GM18519 (cell line): ENCODE measurements at regions not wholly inside any gene's neighbourhood (a gene's known extent, or its start where the extent isn't known, plus 50 kb on each side); places are given as distances from the start of the nearest gene placed in this dataset.

Source experiments
- ATAC-seq: cut with Tn5 transposase; IDR thresholded peaks from one replicate; pipeline ENCODE4 v1.9.1; 2021; ENCODE audit warnings: mild to moderate bottlenecking, moderate library complexity; ENCODE audit not compliant: unreplicated experiment, low FRiP score

DNA sequence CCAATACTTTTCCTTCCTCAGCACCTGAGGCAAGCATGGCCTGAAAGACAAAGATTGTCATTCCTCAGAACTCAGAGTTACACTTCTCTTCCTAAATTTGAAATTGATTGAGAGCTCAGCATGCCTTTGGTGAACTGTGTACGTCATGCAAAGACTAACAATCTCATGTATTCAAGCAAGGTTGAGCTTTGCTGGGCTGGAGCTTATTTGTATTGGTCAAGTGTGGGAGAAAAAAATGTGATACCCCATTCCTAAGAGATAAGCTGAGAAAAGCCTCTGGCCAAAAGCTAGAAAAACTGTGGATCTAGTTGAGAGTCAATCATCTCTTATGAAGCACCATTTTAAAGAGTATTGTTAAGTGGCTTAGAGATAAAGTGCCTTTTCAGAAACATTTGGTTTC lies 392.2 kb downstream of the RASEF start:
- no peak for ATAC-seq

DNA sequence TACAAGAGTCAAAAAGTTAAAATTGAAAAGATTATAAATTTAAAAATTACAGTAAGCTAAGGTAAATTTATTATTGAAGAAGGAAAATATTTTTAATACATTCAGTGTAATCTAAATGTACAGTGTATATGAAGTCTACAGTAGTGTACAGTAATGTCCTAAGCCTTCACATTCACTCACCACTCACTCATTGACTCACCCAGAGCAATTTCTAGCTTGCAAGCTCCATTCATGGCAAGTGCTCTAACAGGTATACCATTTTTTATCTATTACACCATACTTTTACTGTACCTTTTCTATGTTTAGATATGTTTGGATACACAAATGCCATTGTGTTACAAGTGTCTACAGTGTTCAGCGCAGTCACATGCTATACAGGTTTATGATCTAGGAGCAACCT lies 389.7 kb downstream of the RASEF start:
- ATAC-seq, result no peak

DNA sequence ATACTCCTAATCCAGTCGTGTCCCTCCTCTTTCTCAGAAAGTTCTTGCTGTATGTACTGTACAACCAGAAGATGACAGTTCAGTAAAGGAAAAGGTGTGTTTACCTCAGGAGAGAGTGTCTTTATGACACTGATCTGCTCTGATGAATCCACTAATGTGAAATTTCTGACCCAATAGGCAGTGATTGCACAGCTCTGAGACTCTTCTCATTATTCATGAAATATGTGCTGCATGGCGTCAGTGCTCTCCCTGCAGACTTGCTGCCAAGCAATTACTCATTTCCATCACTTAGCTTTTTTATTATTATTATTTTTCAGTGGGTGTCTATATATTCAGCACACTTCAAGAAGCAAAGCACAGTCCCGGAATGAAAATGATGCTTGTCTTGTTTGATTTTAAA lies 389.0 kb downstream of the RASEF start:
- no peak for ATAC-seq

DNA sequence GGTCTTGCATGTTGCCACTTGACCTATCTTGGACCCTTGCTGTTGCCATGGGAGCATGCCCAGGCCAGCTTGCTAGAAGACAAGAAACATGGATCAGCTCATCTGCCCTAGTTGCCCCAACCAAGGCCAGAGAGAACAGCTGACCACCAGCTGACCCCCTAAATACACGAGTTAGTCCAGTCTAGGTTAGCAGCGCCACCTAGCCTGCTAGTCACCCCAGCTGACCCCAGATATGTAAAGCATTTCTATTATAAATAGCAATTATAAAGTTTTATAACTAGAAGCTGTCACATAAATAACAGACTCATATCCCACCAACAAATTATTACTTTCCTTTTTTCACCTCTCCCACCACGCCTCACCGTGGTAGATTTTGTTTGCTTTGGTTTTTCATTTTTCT lies 387.8 kb downstream of the RASEF start:
- ATAC-seq, result no peak

DNA sequence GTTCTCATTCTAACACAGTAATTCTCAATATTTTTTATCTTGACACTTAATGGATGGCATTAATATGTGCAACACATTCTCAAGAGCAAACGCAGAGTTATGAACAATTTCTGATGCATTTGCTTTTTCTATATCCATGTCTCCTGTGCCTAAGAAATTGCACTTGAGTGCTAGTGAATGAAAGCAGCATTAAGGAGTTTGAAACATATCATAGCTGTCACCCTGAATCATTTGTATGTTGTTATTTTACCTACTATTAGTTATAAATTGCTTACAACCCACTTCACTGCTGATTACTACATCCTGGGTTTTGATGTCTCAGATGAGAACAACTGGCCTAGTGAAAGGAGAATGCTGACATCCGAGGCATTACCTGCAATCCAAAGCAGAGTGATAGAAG lies 387.3 kb downstream of the RASEF start:
- no peak for ATAC-seq

DNA sequence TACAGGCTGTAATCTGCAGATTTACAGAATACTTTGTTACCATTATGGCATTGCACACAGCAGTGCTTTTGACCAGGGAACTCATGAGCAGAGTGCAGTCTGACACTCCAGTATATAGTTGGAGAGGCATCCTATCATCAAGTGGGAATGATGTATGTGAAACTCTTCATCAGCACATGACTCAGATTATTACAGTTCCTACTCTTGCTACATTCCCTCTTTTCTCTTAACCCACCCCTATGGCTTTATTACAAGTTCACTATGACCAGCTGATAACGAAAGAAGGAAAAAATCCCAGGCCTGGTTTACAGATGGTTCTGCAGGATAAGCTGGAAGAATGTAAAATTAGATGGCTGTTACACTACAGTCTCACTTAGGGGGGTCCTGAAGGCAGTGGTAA lies 385.9 kb downstream of the RASEF start:
- no peak for ATAC-seq

DNA sequence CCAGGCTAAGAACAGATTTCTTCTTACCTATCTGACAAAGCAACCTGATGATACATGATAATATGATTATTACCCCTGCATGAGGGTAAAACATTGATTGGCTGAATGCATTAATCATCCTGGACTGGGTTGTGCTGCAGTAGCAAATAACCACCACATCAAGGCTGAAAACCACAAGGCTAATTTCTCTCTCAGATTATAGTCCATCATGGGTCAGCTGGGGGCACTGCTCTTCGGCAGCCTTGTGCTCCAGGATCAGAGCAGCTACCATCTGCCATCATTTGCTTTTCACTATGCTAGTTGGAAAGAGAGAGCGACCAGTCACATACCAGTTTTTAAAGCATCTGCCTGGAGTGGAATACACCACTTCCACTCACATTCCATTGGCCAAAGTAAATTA lies 383.5 kb downstream of the RASEF start:
- ATAC-seq, result no peak

DNA sequence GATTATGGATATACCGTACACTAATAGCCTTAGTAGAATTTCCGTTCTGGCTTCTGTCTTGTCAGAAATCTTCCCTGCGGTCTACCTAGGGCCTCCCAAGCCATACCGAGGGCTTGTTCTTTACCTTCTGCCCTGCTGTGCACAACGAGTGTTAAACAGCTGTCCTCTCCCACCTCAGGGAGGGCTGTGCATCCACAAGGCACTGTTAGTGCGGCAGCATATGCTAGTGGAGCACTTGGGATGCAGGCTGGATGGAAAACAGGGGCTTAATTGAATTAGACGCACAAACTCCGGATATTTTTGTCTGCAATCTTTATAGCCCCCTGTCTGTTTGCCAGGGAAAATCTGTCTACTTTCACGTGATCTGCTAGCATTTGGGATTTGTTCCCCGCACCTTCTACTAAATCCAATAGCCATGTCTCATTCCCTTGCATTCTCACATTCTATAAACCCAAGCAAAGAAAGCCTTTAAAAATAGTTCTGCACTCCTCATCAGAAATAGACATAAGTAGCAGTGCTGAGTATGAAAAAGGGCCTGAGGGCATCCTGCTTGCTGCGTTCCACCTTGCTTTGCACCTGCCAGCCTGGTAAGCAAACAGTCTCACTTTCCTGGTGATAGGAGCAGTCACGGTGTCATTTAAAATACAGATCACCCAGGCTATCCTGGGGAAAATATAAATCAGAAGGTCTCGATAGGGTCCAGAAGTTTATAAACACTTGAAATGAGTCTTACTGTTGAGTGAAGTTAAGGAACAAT lies 382.6 kb downstream of the RASEF start:
- ATAC-seq, result no peak

DNA sequence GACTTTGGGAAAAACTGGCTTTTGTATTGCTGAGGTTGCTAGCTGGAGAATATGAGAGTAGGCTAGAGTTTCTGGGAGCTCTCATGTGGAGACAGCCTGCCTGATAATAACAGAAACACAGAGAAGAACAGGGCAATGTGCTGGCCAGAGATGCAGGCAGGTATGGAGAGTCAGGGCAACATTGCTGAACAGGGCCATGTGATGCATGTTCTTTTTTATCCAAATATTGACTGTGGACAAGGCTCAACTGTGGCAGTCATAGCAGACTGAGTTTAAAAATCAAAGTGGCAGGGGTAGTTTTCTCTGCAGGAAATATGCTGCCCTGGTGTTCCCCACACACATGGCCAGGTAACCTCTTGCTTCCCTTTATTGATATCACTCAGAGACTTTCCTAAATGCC lies 381.1 kb downstream of the RASEF start:
- no peak for ATAC-seq

DNA sequence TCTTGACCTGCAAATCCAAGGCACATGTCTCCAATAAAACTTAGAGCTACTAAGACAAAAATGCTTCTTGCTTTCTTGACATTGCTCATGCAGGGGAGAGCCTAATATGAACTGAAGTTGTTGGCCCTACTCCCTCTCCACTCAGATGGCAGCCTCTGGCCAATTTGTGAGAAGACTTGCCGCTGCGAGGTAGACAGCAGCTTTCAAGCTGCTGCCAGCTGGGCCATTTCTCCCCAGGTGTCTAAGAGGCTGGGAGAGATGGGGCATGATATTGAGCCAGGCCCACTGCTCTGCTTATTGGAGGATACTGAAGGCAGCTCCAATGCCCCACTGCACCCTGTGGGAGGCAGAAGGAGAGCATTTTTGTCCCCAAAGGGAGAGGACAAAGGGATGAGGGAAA lies 380.5 kb downstream of the RASEF start:
- no peak for ATAC-seq

DNA sequence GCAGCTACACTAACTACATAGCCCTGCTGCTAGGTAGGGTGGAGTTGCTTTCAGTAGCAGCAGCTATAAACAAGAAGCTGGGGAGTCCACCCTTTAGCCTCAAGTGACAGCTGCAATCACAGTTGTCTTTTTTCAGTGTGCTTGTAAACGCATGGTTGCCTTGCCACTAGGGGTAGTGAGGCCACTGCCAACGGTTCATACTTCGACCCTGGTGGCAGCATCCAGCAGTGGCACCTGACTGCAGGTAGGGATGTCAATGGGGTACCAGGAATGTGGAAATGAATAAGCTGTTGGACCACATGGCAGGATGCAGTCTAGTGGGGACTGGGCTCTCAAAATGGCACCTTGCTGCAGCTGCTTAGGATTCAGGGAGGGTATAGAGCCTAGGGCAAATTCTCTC lies 367.2 kb downstream of the RASEF start:
- no peak for ATAC-seq

DNA sequence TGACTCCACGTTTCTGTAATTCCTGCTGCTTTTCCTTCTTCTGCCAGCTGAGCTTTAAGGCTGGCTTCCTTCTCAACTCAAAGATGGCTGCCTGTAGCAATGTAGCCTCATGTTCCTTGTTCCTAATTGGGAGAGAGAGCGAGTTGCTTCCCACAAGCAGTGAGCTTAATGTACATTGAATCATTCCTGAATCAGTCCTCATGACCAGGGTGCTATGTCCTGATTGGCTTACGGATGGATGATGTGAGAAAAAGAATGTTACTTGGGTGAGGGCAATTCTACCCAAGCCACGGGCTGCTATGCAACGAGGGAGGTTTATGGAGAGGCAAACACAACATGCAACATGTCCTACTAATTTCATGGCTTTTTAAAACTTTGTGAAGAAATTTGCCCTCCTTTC lies 356.2 kb downstream of the RASEF start:
- no peak for ATAC-seq

DNA sequence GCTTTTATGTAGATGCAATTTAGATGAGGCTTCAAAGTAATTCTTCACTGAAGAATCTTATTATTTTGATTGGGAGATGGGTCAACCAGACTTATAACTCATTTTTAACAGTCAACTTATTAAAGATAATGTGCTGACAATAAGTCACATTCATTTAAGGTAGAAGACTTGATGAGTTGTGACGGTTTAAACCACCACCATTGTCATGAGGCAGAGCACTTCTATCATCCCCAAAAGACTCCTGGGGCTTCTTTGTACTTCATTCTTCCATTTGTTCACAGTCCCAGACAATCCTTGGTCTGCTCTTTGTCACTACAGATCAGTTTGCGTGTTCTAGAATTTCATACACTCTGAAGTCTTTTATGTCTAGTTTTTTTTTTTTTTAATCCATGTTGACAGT lies 346.1 kb downstream of the RASEF start:
- no peak for ATAC-seq

DNA sequence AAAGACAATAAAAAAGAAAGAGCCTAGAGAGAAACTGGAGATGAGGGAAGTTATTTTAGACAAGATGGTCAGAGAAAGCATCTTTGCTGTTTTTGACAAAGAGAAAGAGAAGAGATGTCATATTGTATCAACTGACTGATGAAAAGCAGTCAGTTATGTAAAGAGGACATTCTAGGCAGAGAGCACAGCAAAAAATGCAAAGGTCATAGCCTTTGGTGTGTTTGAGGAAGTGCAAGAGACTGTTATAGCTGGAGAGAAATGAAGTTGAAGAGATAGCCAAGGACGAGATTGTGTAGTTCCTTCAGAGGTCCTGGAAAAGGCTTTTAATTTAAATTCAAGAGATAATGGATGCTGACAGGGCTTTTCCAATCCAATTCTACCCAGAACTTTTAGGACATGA lies 342.4 kb downstream of the RASEF start:
- ATAC-seq, result no peak

DNA sequence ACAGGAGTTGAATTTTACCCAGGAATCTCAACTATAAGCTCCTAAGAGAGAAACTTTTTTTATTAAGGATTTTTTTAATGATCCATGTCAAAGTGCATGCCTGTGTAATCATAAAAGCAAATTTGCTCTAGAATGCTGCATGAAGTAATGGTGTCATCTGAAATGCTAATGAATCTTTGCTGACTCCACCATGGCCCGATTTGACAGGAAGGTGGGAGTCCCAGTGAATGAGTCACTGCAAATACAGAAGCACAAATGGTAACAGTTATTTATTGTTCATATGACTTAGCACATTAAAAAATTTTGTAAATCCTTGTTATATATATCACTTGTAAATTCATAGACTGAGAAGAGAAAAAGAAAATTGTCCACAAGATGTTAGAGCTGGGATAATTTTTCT lies 341.3 kb downstream of the RASEF start:
- ATAC-seq, result no peak

DNA sequence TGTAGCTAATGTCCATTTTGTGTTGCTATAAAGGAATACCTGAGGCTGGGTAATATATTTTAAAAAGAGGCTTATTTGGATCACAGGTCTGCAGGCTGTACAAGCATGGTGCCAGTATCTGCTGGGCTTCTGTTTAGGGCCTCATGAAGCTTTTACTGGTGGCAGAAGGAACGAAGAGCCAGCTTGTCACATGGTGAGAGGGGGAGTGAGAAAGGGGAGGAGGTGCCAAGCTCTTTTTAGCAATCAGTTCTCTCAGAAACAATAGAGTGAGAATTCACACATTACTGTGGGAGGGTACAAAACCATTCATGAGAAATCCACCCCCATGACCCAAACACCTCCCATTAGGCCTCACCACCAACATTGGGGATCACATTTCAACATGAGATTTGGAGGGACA lies 340.9 kb downstream of the RASEF start:
- no peak for ATAC-seq

DNA sequence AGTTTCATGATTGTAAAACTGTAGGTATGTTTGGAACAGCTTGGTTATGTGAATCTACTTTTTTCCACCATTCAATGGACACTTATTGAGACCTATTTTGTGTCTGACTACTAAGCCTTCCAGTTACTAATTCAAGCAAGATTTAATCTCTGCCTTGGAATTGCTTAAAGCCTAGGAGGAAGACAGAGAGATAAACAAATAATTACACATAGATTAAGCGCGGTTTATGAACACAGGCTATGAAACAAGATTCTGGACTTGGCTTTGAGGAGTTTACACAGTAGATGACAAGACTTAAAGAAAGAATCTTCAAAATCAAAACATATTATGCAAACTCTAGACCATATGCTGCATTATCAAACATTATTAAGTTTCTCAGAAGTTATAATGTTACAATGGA lies 340.4 kb downstream of the RASEF start:
- ATAC-seq, result no peak

DNA sequence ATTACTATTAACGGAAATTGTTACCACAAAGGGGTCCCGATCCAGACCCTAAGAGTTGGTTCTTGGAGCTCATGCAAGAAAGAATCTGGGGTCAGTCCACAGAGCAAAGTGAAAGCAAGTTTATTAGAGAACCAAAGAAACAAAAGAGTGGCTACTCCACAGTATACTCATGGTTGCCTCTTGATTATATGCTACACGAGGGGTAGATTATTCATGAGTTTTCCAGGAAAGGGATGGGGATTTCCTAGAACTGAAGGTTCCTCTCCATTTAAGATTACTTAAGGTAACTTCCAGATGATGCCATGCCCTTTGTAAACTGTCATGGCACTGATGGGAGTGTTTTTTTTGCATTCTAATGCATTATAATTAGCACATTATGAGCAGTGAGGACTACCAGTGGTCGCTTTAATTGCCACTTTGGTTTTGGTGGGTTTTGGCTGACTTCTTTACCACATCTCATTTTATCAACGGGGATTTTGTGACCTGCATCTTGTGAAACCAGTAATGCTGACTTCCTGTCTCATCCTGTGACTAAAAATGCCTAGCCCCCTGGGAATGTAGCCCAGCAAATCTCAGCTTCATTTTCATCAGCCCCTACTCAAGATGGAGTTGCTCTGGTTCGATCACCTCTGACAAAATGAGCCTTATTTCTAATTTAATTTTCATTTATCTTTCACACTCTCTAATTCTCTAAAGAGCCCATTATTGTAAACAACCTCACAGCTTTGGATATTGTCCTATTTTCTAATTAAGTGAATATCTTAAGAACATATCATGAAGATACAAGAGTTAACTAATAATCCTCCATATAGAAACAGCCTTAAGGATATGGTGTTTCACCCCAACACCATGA lies 336.3 kb downstream of the RASEF start:
- ATAC-seq, result peak; percentile 61

DNA sequence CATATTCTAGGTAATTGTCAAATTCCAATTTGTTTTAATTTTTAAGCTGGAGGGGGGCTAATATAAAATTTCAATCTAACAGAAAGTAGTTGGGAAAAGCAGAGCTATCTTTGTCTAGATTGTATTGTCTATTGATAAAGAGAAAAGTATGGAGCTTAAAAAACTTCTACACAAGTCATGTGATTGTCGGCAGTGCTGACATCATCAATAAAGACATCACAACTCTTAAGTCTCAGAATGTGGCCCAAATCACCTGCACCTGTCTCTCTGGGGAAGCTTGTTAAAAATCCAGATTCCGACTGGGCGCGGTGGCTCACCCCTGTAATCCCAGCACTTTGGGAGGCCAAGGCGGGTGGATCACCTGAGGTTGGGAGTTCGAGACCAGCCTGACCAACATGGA lies 333.8 kb downstream of the RASEF start:
- ATAC-seq, result no peak

DNA sequence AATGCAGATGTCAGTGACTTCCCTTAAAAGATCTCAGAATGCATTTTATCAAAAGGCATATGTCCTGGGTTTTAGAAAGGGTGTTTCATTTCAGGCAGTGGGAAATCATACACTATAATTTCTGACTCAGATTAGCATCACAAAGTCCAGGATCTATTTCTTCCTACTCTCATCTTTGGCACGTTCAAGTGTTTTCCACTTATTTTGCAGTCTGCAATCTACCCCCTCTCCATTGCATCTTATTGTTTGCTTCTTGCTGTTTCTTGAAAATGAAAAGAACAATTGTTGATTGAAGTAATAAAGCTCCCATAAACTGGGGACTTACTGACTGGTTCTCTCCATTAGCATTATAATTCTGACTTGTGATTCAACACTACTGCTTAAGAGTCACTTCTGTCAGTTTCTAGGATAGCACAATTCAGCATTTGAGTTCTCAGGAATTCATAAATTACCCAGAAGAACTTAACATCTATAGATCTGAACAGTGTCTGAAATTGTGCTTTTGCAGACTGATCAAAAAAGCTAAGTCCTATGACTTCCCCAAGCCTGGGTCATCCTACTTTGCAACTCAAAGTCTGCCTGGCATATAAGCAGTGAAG lies 332.9 kb downstream of the RASEF start:
- ATAC-seq, result no peak

DNA sequence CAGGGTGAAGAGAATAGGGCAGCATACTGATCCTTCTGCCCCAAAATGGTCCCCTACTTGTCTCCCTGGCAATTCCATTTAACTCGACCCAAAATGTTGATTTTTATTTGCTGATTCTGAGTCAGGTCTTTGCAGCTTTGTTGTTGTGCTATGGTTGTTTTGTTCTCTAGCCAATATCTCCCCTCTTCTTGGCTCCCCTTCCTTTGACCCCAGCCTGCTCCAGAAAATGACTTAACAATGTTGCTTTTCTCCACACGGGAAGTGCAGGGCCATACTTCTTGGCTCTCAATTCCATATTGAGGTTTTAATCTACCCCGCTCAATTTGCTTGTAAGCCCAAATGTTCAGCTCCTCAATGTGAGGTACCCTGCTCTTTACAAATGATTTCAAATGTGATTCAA lies 330.0 kb downstream of the RASEF start:
- ATAC-seq, result no peak

DNA sequence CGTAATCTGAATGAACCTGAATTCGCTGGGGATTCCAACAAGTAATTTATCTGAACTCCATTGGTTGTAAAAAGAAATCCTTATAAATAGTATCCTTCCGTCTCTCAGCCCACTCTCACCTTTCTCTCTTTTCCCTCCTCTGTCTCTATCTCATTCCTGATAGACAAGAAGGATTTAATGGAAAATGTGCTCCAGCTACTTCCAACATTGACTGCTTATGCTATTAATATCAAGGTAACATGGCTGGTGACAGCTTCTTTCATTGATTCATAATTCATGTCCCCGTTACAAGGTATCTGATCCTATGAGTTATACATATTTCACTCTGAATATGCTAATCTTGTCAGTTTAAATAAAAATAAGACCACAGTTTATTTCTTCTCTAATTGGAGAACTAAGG lies 326.8 kb downstream of the RASEF start:
- ATAC-seq, result no peak
